H1 (cell line): ENCODE measurements at regions not wholly inside any gene's neighbourhood (a gene's known extent, or its start where the extent isn't known, plus 50 kb on each side); places are given as distances from the start of the nearest gene placed in this dataset.

ENCODE experiments used
- ASH2L ChIP-seq: fragments of 200-600, 300-600 bp; sonication (generic); IDR thresholded peaks from one replicate; pipeline ENCODE4 v1.7.1; 2017; ENCODE audit warnings: low read length
- ATF3 ChIP-seq: IDR thresholded peaks from 2 replicates; pipeline ENCODE4 v1.6.1; 2011; ENCODE audit warnings: low read depth, mild to moderate bottlenecking, low read length; ENCODE audit not compliant: insufficient read depth
- CHD7 ChIP-seq: fragments of 300-600 bp; sonication (generic); IDR thresholded peaks from 2 replicates; pipeline ENCODE4 v1.7.1; 2012; ENCODE audit warnings: low read length, moderate library complexity, mild to moderate bottlenecking, inconsistent platforms; ENCODE audit not compliant: insufficient replicate concordance
- CTBP2 ChIP-seq: IDR thresholded peaks from 2 replicates; pipeline ENCODE4 v1.7.0; 2011; ENCODE audit warnings: borderline replicate concordance, mild to moderate bottlenecking, moderate library complexity, mixed read lengths, low read length; ENCODE audit not compliant: insufficient read depth, insufficient read length
- MAFK ChIP-seq: IDR thresholded peaks from 2 replicates; pipeline ENCODE4 v1.6.1; 2012; ENCODE audit warnings: low read depth, mild to moderate bottlenecking, improper control_type of control experiment, low read length
- RBBP5 ChIP-seq: IDR thresholded peaks from 2 replicates; pipeline ENCODE4 v1.7.1; 2012; ENCODE audit warnings: low read depth, mild to moderate bottlenecking, inconsistent platforms, low read length, moderate library complexity, borderline replicate concordance
- RFX5 ChIP-seq: IDR thresholded peaks from 2 replicates; pipeline ENCODE4 v1.6.1; 2011; ENCODE audit warnings: low read depth, low read length, improper control_type of control experiment, borderline replicate concordance
- SP2 ChIP-seq: IDR thresholded peaks from 2 replicates; pipeline ENCODE4 v1.6.1; 2012; ENCODE audit warnings: mild to moderate bottlenecking, low read length, inconsistent platforms
- TBP ChIP-seq: IDR thresholded peaks from 2 replicates; pipeline ENCODE4 v1.6.1; 2011; ENCODE audit warnings: low read depth, low read length, improper control_type of control experiment
- TEAD4 ChIP-seq: IDR thresholded peaks from 2 replicates; pipeline ENCODE4 v1.6.1; 2012; ENCODE audit warnings: low read depth, low read length, inconsistent platforms, mixed read lengths
- USF2 ChIP-seq: IDR thresholded peaks from 2 replicates; pipeline ENCODE4 v1.6.1; 2011; ENCODE audit warnings: low read length, improper control_type of control experiment

GRCh38 chr2:228417956-228418355, 236.5 kb upstream of the SPHKAP start (continued):
- TF ChIP-seq CHD7 (no peak), RBBP5 (no peak), ATF3 (no peak), CTBP2 (no peak), SP2 (no peak), TEAD4 (no peak), RFX5 (no peak), ASH2L (no peak), TBP (no peak), MAFK (no peak), USF2 (no peak)
